ENCODE measurements at regions not wholly inside any gene's neighbourhood (a gene's known extent, or its start where the extent isn't known, plus 50 kb on each side); places are given as distances from the start of the nearest gene placed in this dataset.
A peak's percentile ranks its signal among the peaks of the same experiment; 100 is the strongest.

GRCh38 chr2:125516496-125517109 is 1139.4 kb upstream of the GYPC start:
- DNase-seq (ENCODE audit: low spot score): peak; percentile 3

GRCh38 chr2:125526093-125526492 is 1129.9 kb upstream of the GYPC start:
- no peak for DNase-seq (ENCODE audit: low spot score)

GRCh38 chr2:125535089-125535488 is 1120.9 kb upstream of the GYPC start:
- DNase-seq (ENCODE audit: low spot score): no peak

GRCh38 chr2:125543968-125544514 is 1111.9 kb upstream of the GYPC start:
- DNase-seq (ENCODE audit: low spot score): no peak

DNA sequence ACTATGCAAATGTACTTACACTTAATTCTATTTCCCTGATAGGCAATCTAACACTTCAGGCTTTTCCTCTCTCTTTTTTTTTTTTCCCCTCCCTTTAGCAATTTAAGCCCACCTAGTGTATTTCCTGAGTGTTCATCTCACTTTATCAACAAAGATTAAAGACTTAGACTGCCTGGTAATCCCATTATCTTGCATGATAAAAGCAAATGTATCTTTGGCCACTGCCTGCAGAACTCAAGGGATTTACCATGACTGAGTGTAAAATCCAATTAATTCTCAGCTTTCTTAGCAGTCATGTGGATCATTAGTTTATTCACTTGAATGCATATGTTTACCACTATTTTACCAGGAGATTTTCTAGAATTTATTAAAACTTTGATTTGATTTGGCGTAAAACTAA is 1102.2 kb upstream of the GYPC start:
- no peak for DNase-seq (ENCODE audit: low spot score)

DNA sequence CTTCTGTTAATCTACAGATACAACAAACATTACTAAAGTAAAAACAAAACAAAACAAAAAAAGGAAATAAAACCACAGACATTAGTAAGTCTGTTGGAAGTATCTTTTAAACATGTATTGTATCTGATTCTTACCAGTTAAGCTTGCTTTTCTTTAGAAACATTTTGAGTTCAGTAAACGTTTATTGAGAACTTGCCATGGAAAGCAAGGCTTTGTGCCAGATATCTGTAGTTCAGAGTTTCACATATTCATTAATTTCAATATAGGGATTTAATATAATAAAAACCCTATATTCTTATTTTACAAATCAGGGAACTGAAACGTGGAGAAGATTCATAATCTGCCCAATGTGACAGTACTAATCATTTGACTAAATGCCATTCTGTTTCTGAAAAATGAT is 1101.0 kb upstream of the GYPC start:
- no peak for DNase-seq (ENCODE audit: low spot score)

GRCh38 chr2:125559186-125559585 is 1096.8 kb upstream of the GYPC start:
- DNase-seq (ENCODE audit: low spot score): no peak

DNA sequence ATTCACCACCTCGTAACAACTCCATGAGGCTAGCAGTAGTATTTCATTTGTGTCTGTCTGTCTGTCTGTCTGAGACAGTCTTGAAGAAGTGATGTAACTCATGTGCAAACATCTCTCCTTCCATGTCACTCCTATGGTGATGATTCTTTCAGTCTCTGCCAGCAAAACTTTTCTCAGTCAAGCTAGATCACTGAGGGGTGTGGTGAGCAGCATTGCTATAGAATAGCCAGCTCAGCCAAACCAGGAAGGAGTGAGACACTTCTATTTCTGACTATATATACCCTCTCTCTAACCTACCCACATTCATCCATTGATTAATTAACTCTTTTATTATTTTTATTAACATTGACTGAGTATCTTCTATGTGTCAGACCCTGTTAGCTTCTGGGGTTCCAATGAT is 1095.1 kb upstream of the GYPC start:
- no peak for DNase-seq (ENCODE audit: low spot score)

DNA sequence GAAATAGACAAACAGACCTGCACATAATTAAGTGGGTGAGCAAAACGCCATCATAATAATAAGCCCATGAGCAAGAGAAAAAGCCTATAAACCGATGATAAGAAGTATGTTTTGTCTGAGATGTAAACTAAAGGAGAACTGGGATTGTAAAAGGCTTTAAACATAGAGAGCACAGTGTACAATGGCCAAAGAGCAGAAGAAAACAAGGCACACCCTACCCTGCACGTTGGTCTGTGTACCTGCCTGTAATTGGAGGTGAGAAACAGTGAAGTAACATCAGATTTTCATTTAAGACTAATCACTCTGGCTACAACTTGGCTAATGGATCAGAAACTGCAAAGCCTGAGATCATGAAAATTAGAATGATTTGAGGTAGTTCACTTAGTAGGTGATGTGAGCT is 1094.7 kb upstream of the GYPC start:
- no peak for DNase-seq (ENCODE audit: low spot score)

DNA sequence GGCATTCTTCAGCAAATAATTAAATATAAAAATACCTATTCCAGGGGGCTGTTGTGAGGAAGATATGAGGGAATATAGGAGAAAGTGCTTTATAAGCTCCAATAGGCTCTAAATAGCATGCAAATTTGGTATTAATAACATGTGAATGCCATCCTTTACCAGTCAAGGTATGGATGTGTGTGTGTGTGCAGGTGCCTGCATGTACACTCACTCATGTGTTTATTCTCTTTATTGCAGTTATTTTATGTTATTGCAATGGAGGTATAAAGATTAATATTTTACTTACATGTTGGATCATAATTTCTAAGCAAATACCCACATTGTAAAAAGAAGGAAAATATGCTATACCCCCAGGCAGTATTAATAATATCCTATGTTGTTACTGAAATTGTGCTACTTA is 1093.0 kb upstream of the GYPC start:
- DNase-seq (ENCODE audit: low spot score): no peak

DNA sequence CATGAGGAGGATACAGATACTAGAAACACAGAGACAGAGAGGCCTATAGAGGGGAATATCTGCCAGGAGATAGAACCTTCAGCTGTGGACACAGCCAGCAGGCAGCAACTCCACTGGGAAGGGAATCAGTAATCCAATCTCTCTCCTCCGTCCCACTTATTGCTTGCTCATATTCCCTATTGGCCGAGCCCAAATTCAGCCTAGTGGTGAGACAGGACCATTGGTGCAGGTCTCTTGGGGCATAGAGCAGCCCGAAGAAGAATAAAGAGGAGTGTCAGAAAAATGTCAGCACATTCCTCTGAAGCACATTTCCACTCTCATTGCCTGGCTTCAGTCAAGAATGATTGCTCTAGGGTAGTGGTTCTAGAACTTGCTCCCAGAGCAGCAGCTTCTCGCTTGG is 1091.5 kb upstream of the GYPC start:
- DNase-seq (ENCODE audit: low spot score): no peak

GRCh38 chr2:125566422-125566821 is 1089.5 kb upstream of the GYPC start:
- no peak for DNase-seq (ENCODE audit: low spot score)

DNA sequence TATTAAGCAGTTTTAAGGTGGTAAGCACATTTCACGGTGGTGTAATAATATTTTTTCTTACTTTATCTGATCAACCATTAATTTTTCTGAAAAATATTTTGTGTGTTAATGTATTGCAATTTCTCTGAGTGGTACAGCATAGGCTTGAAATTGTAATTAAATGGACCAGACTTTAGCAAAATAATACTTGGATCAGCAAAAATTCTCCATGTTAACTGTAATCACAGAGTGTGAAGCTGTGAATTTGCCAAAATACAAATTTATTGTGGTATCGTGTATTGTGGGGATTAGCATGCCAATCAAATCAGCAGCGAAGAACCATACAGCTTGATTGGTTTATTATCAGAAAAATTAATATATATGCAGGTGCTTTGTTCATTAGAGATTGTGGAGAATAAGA is 1088.9 kb upstream of the GYPC start:
- no peak for DNase-seq (ENCODE audit: low spot score)

DNA sequence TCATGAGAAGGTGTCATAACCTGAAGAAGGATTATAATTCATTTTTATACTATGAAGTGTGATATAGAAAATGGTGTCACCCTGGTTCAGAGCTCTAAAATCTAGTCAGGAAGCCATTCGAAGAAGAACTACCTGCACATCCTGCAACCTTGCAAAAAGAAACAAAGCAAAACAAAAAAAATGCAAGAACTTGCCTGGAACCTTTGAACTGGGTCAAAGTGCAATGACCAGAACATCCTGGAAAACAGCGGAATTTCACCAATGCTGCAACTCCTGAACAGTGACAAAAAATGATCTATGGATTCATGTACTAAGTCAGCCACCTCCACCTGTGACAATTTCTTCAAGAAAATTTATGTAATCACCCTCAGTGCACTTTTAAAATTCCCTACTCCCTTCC is 1083.3 kb upstream of the GYPC start:
- no peak for DNase-seq (ENCODE audit: low spot score)

GRCh38 chr2:125573432-125573831 is 1082.5 kb upstream of the GYPC start:
- DNase-seq (ENCODE audit: low spot score): no peak

DNA sequence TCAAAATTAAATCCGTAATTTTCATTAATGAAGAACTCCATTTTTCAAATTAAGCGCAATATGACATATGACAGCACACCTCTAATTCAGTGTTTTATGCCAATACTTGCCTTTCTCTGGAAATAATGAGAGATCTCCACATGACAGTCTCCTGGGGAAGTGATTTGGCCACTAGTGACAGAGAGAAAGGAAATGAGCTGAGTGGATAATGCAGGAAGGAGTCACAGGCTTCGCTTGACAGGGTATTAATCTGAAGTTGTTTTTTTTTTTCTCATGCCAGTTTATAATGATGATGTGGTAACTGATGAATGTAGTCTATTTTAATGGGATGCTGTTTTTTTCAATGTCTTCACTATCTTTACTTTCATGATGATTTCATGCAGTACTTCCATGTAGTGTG is 1079.4 kb upstream of the GYPC start:
- no peak for DNase-seq (ENCODE audit: low spot score)

GRCh38 chr2:125581557-125581956 is 1074.4 kb upstream of the GYPC start:
- DNase-seq (ENCODE audit: low spot score): no peak

- DNase-seq (ENCODE audit: low spot score): no peak
These were observed 1073.4 kb upstream of the GYPC start for GRCh38 chr2:125582516-125582915.

DNA sequence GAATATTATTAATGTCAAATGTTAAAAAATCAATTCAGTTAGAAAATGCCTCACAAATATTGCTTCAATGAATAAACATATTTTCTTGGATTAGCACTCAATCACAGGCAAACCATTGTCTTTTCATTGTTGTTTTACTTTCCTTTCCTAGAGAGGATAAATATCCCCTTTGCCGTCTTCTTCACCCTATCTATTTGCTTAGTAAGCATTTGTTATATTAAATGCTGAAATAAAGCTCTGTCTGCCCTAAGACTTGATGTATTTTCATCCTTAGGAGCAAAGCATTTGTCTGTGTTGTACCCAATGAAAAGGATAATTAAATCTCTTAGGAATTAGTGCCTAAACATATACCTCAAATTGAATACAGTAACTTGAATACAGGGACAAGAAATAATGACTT is 1071.2 kb upstream of the GYPC start:
- DNase-seq (ENCODE audit: low spot score): no peak

DNA sequence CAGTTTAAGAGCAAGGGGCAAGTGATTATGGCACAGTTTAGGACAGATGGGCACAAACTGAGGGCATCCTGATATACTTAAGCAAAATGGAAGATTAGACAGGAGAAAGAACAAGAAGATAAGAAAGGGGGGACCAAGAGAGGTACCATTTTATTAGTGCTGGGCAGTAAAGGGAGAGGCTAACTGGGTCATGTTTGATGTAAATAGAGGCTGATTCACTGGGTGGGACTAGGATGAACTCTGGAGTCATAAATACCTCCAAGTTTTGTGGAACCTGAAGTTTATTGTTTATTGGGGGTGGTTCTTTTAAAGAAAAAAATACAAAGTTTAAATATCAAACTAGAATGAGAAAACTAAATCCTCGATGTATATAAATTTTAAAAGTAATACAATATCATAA is 1067.2 kb upstream of the GYPC start:
- no peak for DNase-seq (ENCODE audit: low spot score)

DNA sequence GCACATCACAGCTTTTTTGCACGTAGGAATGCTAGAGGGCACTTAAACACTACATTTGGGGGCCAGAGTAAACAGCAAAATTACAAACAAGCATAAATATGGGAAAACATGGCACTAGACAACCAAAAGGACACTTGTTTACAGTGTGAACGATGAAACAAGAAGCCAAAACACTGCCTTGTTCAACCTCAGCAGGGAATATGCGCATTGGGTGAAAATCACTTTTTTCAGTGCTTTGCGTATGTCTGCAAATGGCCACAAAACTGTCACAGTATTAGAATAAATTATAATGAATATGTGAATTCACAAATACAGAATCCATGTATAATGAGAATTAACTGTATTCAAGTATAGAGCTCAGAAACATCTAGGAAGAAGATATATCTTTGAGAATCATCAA is 1064.0 kb upstream of the GYPC start:
- no peak for DNase-seq (ENCODE audit: low spot score)

DNA sequence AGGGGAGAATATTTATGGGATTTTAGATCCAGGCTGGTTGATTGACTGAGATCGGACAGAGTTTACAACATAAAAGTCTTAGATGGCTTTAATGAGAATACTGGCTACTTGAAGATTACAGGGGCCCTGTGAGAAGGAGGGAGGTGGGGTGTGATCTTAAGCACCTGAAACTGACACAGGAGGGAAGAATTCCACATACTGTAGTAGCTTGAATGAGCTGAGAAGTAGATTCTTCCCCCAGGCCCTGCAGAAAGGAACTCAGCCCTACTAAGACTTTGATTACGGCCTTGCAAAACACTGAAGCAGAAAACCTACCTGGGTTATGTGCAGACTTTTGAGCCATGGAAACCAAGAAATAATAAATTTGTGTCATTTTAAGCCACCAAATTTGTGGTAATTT is 1062.9 kb upstream of the GYPC start:
- DNase-seq (ENCODE audit: low spot score): no peak

GRCh38 chr2:125596612-125597011 is 1059.3 kb upstream of the GYPC start:
- no peak for DNase-seq (ENCODE audit: low spot score)

GRCh38 chr2:125615438-125615837 is 1040.5 kb upstream of the GYPC start:
- DNase-seq (ENCODE audit: low spot score): no peak

DNA sequence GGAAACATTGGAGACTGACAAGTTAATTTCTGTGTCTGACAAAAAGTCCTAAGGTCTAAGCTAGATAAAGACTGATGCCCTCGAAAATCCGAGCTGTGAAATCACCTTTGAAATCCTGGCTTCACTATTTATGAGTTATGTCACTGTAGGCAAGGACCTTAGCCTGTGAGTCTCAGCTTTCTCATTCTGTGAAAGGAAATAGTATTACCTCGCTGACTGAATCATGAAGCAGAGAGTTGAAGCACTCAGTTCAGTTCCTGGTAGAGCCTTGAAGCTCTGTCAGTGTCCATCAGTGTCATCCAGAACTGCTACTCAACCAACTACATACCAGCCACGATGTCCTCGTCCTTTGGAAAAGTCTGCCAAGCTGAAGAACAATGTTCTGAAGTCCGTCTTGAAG is 1025.6 kb upstream of the GYPC start:
- no peak for DNase-seq (ENCODE audit: low spot score)

Measured in hepatic stellate cell (primary cell).